HAP-1 (cell line): ENCODE measurements at regions not wholly inside any gene's neighbourhood (a gene's known extent, or its start where the extent isn't known, plus 50 kb on each side); places are given as distances from the start of the nearest gene placed in this dataset.

Source experiments
- DNase-seq, 2 experiments: peaks; one replicate each; pipeline ENCODE4 v3.0.0-alpha.2; 2016 to 2020; ENCODE audit warnings: low spot score in 2 of 2
- H3K27me3 ChIP-seq: fragments of 250-450 bp; sonication (Bioruptor Pico); 2 replicates; pipeline ENCODE4 v1.5.1; 2020; ENCODE audit warnings: low read depth, mild to moderate bottlenecking, moderate library complexity
- H3K36me3 ChIP-seq: fragments of 250-450 bp; sonication (Bioruptor Pico); replicated peaks from 2 replicates; pipeline ENCODE4 v1.5.1; 2020; ENCODE audit warnings: mild to moderate bottlenecking
- H3K4me1 ChIP-seq: fragments of 250-450 bp; sonication (Bioruptor Pico); 2 replicates; pipeline ENCODE4 v1.5.1; 2020; ENCODE audit warnings: mild to moderate bottlenecking
- H3K4me3 ChIP-seq: fragments of 250-450 bp; sonication (Bioruptor Pico); 2 replicates; pipeline ENCODE4 v1.5.1; 2020; ENCODE audit warnings: mild to moderate bottlenecking, moderate library complexity
- H3K9me3 ChIP-seq: fragments of 250-450 bp; sonication (Bioruptor Pico); 2 replicates; pipeline ENCODE4 v1.5.1; 2020; ENCODE audit warnings: mild to moderate bottlenecking, moderate library complexity
- in situ Hi-C: fragments of 300-500 bp; cut with MboI; formaldehyde crosslinking; loops from 3 replicates; pipeline ENCODE4 v1.14.3; 2020; ENCODE audit warnings: low sequenced_read_pairs, inconsistent platforms, mixed read lengths

DNA sequence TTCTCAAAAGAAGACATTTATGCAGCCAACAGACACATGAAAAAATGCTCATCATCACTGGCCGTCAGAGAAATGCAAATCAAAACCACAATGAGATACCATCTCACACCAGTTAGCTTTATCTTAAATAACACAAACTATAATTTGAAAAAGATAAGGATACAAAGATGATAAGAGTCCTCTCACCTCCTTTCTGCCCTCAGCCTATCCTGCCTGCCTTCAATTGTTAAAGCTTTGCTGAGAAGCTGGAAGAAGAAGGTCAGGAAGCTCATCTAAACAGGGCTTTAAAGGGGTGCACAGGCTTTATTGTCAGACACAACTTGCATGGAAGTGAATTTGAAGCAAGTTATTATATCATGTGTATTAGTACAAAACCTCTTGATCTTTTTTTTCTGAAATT is 676.3 kb upstream of the GOT2 start:
- H3K36me3 ChIP-seq: no peaks in the 10 kb centered on the region
- no peak overlapping the region for H3K4me3 ChIP-seq
- H3K9me3 ChIP-seq: no peaks in the 10 kb centered on the region
- no peaks in the 10 kb centered on the region for H3K27me3 ChIP-seq
- in situ Hi-C loops: no loop called here
- DNase-seq: no peak
- H3K4me1 ChIP-seq: no peaks in the 10 kb centered on the region

DNA sequence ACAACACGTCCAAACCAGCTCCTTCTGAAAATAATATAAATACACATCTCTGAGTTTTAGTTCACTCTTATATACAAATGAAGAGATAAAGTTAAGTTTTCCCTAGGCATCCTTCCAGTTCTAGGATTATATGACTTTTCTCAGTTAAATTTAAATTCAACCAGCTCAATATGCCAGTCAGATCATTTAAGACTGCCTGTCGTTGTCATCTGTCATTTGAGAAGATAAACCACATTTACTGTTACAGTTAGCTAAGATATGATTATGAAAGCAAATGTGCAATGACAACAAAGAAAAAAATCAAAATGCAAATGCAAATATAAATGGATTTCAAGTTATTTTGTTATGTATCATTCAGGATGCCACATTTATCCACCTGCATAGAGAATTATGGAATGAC is 671.7 kb upstream of the GOT2 start:
- no peak for DNase-seq
- Histone ChIP-seq H3K36me3 (no peaks in the 10 kb centered on the region), H3K9me3 (no peaks in the 10 kb centered on the region), H3K4me3 (no peak overlapping the region), H3K4me1 (no peaks in the 10 kb centered on the region), H3K27me3 (0 out of 2 replicates have a peak, but pooled peaks cover 3% of the 10 kb centered on the region)
- in situ Hi-C loops: no loop called here

DNA sequence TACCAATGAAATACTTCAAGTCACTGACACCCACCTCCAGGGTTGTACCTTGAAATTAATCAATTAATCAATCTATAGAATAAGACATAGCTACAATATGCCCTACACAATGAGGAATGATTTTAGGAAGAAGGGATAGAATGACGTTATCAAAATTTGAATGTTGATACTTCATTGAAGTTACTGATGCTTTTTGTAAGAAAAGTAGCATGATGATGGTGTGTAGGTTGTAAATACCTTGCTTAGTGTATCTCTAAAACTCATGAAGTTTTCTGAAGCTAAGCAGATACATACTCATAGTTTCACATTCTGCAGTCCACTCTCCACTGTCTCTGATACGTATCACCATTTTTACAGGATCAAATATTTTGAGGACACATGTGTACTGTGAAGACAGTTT is 670.4 kb upstream of the GOT2 start:
- DNase-seq: no peak
- Histone ChIP-seq H3K27me3 (0 out of 2 replicates have a peak, but pooled peaks cover 3% of the 10 kb centered on the region), H3K9me3 (no peaks in the 10 kb centered on the region), H3K36me3 (no peaks in the 10 kb centered on the region), H3K4me1 (no peaks in the 10 kb centered on the region), H3K4me3 (no peak overlapping the region)
- in situ Hi-C loops: no loop called here

DNA sequence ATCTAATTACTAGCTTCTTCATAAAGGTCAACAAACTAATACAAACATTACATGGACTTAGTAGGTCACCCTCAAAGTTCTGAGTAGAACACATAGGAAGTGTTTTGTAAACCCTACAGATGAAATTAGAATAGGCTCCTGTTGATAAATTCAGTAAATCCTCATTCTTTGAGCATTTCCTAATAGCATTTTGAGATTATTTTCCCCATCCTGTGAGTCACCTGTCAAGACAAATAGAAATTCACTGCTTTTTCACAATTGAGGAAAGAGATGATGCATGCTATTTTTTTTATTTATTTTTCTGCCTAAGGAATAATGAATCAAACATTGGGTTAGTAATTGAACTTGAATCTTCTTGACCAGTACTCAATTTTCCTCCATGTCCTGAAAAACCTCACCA is 666.7 kb upstream of the GOT2 start:
- no peak for DNase-seq
- Histone ChIP-seq H3K4me3 (no peak overlapping the region), H3K9me3 (no peaks in the 10 kb centered on the region), H3K27me3 (peaks cover 3% of the 10 kb centered on the region; the same call in 1 of the 2 replicates), H3K36me3 (no peaks in the 10 kb centered on the region), H3K4me1 (no peaks in the 10 kb centered on the region)
- in situ Hi-C loops: no loop called here

DNA sequence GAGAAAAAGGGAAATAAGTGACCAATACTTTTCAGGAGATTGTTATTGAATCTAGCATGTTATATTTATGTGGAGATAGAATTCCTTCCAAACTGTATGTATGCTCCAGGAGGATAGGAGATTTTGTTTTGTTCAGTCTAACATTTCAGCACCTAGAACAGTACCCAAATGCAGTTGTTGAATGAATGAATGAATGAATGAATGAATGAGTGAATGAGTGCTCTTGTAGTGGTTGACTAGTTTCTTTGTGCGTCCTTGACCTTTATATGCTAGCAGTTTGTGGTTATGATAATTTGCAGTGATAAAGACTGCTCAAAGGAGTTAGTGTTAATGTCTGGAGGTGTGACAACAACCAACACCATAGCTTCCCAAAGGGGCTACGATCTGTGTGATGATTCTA is 663.5 kb upstream of the GOT2 start:
- no peak for DNase-seq
- Histone ChIP-seq H3K36me3 (no peaks in the 10 kb centered on the region), H3K9me3 (no peaks in the 10 kb centered on the region)

DNA sequence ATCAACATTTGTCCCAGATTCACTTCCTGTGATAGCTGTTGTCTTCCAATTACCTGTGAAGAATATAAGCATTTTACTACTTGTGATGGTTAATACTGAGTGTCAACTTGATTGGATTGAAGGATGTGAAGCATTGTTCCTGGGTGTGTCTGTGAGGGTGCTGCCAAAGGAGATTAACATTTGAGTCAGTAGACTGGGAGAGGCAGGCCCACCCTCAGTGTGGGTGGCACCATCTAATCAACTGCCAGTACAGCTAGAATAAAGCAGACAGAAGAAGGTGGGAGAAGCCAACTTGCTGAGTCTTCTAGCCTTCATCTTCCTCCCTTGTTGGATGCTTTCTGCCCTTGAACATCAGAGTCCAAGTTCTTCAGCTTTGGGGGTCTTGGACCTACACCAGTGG is 660.4 kb upstream of the GOT2 start:
- no peak for DNase-seq
- Histone ChIP-seq H3K27me3 (no peaks in the 10 kb centered on the region; the same call in 1 of the 2 replicates), H3K36me3 (no peaks in the 10 kb centered on the region), H3K4me3 (no peak overlapping the region), H3K4me1 (no peaks in the 10 kb centered on the region), H3K9me3 (no peaks in the 10 kb centered on the region)
- in situ Hi-C loops: no loop called here

More for the DNA sequence above, 663.5 kb upstream of the GOT2 start:
- Histone ChIP-seq H3K4me1 (no peaks in the 10 kb centered on the region), H3K4me3 (no peak overlapping the region), H3K27me3 (peaks cover 1% of the 10 kb centered on the region; the same call in 1 of the 2 replicates)
- in situ Hi-C loops: no loop called here

DNA sequence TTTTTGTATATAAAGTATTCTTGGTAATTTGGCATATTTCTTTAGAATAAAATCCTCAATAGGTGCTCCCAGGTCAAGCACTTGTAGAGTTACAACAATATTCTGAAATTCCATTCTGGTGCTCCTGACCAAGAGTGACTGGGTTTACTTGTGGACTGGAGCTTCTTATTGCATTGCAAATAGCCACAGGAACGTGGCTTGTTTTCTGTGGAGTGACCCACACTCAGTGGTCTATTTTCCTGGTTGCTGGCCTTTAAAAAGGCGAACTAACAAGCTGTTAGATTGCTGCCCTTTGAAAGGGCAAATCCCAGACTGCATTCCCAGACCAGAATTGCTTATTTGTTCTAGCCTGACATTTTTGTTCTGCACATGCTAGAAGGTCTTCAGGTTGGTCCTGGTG is 658.8 kb upstream of the GOT2 start:
- no peaks in the 10 kb centered on the region for H3K9me3 ChIP-seq
- in situ Hi-C loops: no loop called here

DNA sequence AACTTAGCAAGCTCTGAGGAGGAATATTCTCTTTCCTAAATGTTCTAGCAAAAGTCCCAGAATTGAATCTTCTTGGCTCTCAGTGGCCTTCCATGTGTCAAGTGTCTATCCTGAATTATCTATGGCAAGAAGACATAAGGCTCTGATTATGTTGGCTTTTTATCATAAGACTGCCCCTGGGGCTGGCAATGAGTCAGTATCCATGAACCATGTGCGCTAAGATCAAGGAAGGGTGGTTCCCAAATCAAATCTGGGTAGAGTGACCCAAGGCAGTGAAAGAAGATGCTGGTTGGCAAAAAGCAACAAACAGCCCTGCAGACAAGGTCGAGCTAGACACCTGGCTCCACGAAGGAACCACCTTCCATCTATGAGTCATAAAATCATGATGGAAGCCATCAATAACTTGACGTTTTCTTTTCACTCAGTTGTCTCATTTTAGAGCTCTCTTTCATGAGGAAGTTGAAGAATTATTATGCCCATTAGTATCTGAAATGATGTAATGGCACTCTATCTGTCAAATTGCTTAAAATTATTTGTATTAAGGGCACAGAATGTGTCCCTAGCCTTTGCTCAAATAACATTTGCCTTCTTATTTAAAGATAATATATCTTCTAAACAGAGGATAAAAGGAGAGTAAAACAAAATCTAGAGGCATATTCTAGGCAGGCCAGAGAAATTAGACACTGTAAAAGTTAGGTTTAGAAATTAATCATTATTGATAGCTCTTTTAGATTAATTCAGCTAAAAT is 657.7 kb upstream of the GOT2 start:
- Histone ChIP-seq H3K36me3 (no peaks in the 10 kb centered on the region), H3K4me3 (no peak overlapping the region), H3K27me3 (no peaks in the 10 kb centered on the region), H3K9me3 (no peaks in the 10 kb centered on the region), H3K4me1 (no peaks in the 10 kb centered on the region)
- no peak for DNase-seq
- in situ Hi-C loops: no loop called here

More for the DNA sequence above, 658.8 kb upstream of the GOT2 start:
- H3K4me1 ChIP-seq: no peaks in the 10 kb centered on the region
- no peak overlapping the region for H3K4me3 ChIP-seq
- H3K27me3 ChIP-seq: no peaks in the 10 kb centered on the region
- H3K36me3 ChIP-seq: no peaks in the 10 kb centered on the region
- DNase-seq: no peak

DNA sequence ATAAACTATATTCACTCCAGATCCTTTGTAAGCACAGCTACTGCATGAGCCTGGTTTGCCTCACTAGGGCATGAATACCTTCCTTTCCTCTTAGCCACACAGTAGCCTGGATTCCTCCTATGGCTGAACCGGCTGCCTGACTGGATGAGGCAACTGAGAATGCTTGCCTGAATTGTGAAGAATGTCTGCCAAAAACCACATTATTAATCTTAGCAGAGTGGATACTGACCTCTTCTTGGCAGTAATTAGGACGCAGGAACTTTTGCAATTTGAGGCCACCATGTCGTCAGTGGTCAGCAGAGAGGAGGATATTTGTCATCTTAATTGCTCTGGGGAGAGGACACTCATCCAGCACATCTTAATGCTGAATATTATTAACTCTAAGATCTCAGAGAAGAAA is 651.8 kb upstream of the GOT2 start:
- Histone ChIP-seq H3K4me3 (no peak overlapping the region), H3K27me3 (no peaks in the 10 kb centered on the region), H3K4me1 (no peaks in the 10 kb centered on the region), H3K9me3 (no peaks in the 10 kb centered on the region), H3K36me3 (no peaks in the 10 kb centered on the region)
- DNase-seq: no peak
- in situ Hi-C loops: no loop called here

DNA sequence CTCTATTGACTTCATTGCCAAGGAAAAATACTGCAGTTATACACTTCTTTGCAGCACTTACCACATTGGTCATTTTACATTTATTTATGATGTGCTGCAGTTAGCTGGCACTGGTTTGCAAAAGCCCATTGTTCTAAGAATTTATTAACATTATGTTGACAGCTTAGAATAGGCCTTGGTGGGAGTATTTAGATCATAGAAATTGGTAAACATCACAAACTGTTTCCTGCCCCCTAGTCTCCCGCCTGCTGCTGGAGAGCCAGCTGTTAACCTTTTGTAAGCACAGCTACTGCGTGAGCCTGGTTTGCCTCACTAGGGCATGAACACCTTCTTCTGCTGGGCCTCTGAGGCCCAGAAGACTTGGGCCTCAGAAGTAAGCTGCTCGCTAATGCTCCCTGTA is 651.4 kb upstream of the GOT2 start:
- Histone ChIP-seq H3K9me3 (no peaks in the 10 kb centered on the region), H3K36me3 (no peaks in the 10 kb centered on the region), H3K27me3 (no peaks in the 10 kb centered on the region), H3K4me1 (no peaks in the 10 kb centered on the region), H3K4me3 (no peak overlapping the region)
- DNase-seq: no peak
- in situ Hi-C loops: no loop called here

DNA sequence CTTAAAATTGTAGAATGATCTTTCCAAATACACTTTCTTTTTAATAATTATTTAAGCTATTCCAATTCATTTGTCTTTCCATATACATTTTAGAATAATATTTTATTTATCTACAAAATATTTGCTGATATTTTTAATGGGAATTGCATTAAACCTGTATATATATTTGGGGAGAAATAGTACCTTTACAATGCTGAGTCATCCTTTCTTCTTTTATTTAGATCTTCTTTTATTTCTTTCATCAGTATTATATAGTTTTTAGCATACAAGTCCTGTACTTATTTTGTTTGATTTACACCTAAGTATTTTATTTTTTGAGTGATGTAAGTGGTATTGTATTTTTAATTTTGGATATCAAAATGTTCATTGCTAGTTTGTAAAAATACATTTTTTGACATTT is 639.5 kb upstream of the GOT2 start:
- in situ Hi-C loops: no loop called here
- H3K9me3 ChIP-seq: no peaks in the 10 kb centered on the region
- H3K4me1 ChIP-seq: no peaks in the 10 kb centered on the region

DNA sequence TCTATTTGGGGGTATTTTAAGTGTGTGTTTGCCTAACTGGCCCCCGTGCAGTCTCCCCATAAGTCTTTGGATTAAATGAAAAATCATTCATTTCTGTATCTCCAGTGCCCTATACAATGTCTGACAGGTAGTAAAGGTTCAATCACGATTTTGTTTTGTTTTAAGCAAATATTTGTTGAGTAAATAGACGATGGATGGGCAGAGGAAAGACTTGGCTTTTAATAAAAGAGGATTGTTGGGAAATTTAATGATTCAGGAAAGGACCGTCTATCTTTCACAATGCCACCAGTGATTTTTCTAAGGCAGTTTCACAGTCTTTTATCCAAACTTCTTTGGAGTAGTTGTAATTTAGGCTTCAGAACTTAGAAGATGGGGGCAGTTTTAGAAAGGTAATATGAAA is 636.6 kb upstream of the GOT2 start:
- H3K36me3 ChIP-seq: no peaks in the 10 kb centered on the region

More for the DNA sequence above, 639.5 kb upstream of the GOT2 start:
- DNase-seq: no peak
- H3K4me3 ChIP-seq: no peak overlapping the region
- no peaks in the 10 kb centered on the region for H3K27me3 ChIP-seq
- no peaks in the 10 kb centered on the region for H3K36me3 ChIP-seq

DNA sequence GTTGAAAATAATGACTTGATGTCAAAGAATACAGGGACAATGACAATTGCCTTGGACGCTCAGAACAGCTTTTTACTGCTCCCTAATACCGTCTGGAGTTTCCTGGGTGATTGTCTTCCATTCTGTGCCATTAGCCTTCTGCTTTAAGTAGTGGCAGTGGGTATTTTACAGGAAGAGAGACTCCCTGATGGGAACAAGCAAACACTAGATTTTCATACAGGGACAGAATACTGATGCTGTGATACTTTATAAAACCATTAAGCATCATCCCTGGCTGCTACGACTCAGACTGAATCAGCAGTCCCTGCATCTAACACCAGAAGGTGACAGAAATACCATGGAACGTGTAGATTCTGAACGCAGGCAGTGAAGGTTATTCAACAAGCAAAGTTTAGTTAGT is 635.4 kb upstream of the GOT2 start:
- Histone ChIP-seq H3K27me3 (no peaks in the 10 kb centered on the region), H3K4me3 (no peak overlapping the region), H3K9me3 (no peaks in the 10 kb centered on the region), H3K4me1 (no peaks in the 10 kb centered on the region), H3K36me3 (no peaks in the 10 kb centered on the region)
- in situ Hi-C loops: no loop called here
- DNase-seq: no peak

More for the DNA sequence above, 636.6 kb upstream of the GOT2 start:
- Histone ChIP-seq H3K4me3 (no peak overlapping the region), H3K27me3 (no peaks in the 10 kb centered on the region), H3K9me3 (no peaks in the 10 kb centered on the region), H3K4me1 (no peaks in the 10 kb centered on the region)
- in situ Hi-C loops: no loop called here
- DNase-seq: no peak

DNA sequence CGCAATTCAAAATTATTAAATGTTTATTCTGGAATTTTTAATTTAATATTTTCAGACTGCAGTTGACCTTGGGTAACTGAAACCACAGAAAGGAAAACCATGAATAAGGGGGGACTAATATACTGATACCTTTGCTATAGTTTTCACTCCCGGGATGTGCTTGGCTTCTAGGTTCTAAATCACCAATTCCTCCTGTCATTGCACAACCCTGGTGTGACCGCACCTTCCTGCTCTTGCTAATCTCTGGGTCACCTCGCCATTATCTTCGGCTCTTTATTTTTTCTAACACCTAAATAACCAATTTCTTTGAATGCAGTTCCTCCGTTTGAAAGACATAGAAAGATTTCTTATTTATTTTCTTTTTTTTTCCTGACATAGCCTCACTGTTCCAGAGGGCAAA is 634.5 kb upstream of the GOT2 start:
- Histone ChIP-seq H3K4me3 (no peak overlapping the region), H3K27me3 (no peaks in the 10 kb centered on the region), H3K4me1 (no peaks in the 10 kb centered on the region), H3K36me3 (no peaks in the 10 kb centered on the region), H3K9me3 (no peaks in the 10 kb centered on the region)
- in situ Hi-C loops: no loop called here
- DNase-seq: no peak

DNA sequence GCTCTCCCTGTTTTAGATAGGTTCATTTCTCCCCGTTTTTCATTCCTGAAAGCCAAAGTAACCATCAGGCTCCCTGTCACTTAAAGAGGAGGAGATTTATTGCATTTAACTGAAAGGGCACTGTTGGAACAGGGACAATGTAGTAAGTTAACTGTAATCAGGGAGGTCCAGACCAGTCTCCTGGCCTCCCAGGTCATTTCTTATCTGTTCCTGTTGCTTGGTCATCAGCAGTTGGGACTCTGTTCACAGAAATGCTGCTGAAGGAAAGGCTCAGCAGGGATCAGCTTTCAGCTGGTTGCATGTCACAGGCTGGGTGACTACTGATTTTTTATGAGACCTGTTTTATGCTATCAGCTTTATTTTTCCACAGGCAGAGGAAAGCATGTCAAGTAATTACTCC is 622.6 kb upstream of the GOT2 start:
- Histone ChIP-seq H3K4me1 (no peaks in the 10 kb centered on the region), H3K9me3 (no peaks in the 10 kb centered on the region), H3K27me3 (0 out of 2 replicates have a peak, but pooled peaks cover 3% of the 10 kb centered on the region), H3K4me3 (no peak overlapping the region), H3K36me3 (no peaks in the 10 kb centered on the region)
- DNase-seq: no peak
- in situ Hi-C loops: no loop called here
